Smooth muscle cell (in vitro differentiated cells): ENCODE measurements at regions not wholly inside any gene's neighbourhood (a gene's known extent, or its start where the extent isn't known, plus 50 kb on each side); places are given as distances from the start of the nearest gene placed in this dataset.

Experiments used
- DNase-seq: peaks from one replicate; lab custom pipeline; 2025; ENCODE audit not compliant: unreplicated experiment; lab: John Stamatoyannopoulos, UW
- H2AFZ ChIP-seq: fragments of 200-600 bp; sonication (generic); 2 replicates; pipeline ENCODE4 v1.6.0; 2016; ENCODE audit warnings: antibody characterized with exemption, low read depth, mild to moderate bottlenecking
- H3F3A ChIP-seq: fragments of 200-600 bp; sonication (generic); 2 replicates; pipeline ENCODE4 v1.6.0; 2017; ENCODE audit warnings: antibody characterized with exemption, low read depth
- H3K27ac ChIP-seq: fragments of 200-600 bp; sonication (generic); 2 replicates; pipeline ENCODE4 v1.5.1; 2016; ENCODE audit warnings: low read depth, mild to moderate bottlenecking
- H3K27me3 ChIP-seq: fragments of 200-600 bp; sonication (generic); 2 replicates; pipeline ENCODE4 v1.6.1; 2016; ENCODE audit warnings: low read depth, mild to moderate bottlenecking
- H3K36me3 ChIP-seq: fragments of 200-600 bp; sonication (generic); 2 replicates; pipeline ENCODE4 v1.5.1; 2016; ENCODE audit warnings: low read depth
- H3K4me1 ChIP-seq: fragments of 200-600 bp; sonication (generic); 2 replicates; pipeline ENCODE4 v1.5.1; 2016; ENCODE audit warnings: low read depth
- H3K4me2 ChIP-seq: fragments of 200-600 bp; sonication (generic); 2 replicates; pipeline ENCODE4 v1.6.0; 2016; ENCODE audit warnings: mild to moderate bottlenecking
- H3K4me3 ChIP-seq: fragments of 200-600 bp; sonication (generic); 2 replicates; pipeline ENCODE4 v1.5.1; 2016; ENCODE audit warnings: mild to moderate bottlenecking
- H3K79me2 ChIP-seq: fragments of 200-600 bp; sonication (generic); 2 replicates; pipeline ENCODE4 v1.6.0; 2016; ENCODE audit warnings: low read depth, mild to moderate bottlenecking
- H3K9ac ChIP-seq: fragments of 200-600 bp; sonication (generic); 2 replicates; pipeline ENCODE4 v1.6.0; 2016; ENCODE audit warnings: low read depth
- H3K9me3 ChIP-seq: fragments of 200-600 bp; sonication (generic); replicated peaks from 2 replicates; pipeline ENCODE4 v1.5.1; 2016; ENCODE audit warnings: low read depth
- H4K20me1 ChIP-seq: fragments of 200-600 bp; sonication (generic); 2 replicates; pipeline ENCODE4 v1.6.0; 2016; ENCODE audit warnings: low read depth
- CTCF ChIP-seq: fragments of 200-600 bp; sonication (generic); IDR thresholded peaks from 2 replicates; pipeline ENCODE4 v1.5.1; 2017; ENCODE audit warnings: borderline replicate concordance, mild to moderate bottlenecking, antibody characterized with exemption; ENCODE audit not compliant: insufficient read depth, poor library complexity, severe bottlenecking
- WGBS: methylation state at CpG from one replicate; pipeline ENCODE4 v1.1.7; 2016; ENCODE audit warnings: low lambda C conversion rate; 5-methylcytosine and 5-hydroxymethylcytosine counted together

GRCh38 chr1:188499690-188500089, 1670.9 kb downstream of the PLA2G4A start:
- DNase-seq, result no peak
- WGBS, result 80% methylated on average over 1 of the region's 1 CpG
- Histone ChIP-seq H3K9me3 (no peaks in the 10 kb centered on the region), H3K27ac (no peak overlapping the region), H3F3A (no peaks in the 10 kb centered on the region), H4K20me1 (no peaks in the 10 kb centered on the region), H3K4me2 (no peak overlapping the region), H3K4me1 (no peaks in the 10 kb centered on the region), H3K27me3 (no peaks in the 10 kb centered on the region), H2AFZ (no peak overlapping the region), H3K36me3 (no peaks in the 10 kb centered on the region), H3K9ac (no peak overlapping the region), H3K4me3 (no peak overlapping the region), H3K79me2 (no peaks in the 10 kb centered on the region)
- TF ChIP-seq CTCF, result no peak

- Histone ChIP-seq H3K4me2 (no peak overlapping the region), H3K79me2 (no peaks in the 10 kb centered on the region), H3K4me3 (no peak overlapping the region), H3K9ac (no peak overlapping the region), H3K4me1 (no peaks in the 10 kb centered on the region), H3K27me3 (no peaks in the 10 kb centered on the region), H3K9me3 (no peaks in the 10 kb centered on the region), H2AFZ (no peak overlapping the region), H3K36me3 (no peaks in the 10 kb centered on the region), H4K20me1 (no peaks in the 10 kb centered on the region), H3F3A (no peaks in the 10 kb centered on the region), H3K27ac (no peak overlapping the region)
- DNase-seq, result no peak
- WGBS, result 94% methylated on average over 3 of the region's 3 CpGs
- no peak for TF ChIP-seq CTCF
These were observed 1686.2 kb downstream of the PLA2G4A start for GRCh38 chr1:188514917-188515316.

- H3K27ac ChIP-seq, result no peak overlapping the region
- no peaks in the 10 kb centered on the region for H3K4me1 ChIP-seq
- no peak overlapping the region for H3K4me3 ChIP-seq
- DNase-seq, result no peak
- no peaks in the 10 kb centered on the region for H3K36me3 ChIP-seq
- no peaks in the 10 kb centered on the region for H3K27me3 ChIP-seq
- 91% methylated on average over 1 of the region's 1 CpG for WGBS
- TF ChIP-seq CTCF, result no peak
- no peaks in the 10 kb centered on the region for H4K20me1 ChIP-seq
- no peaks in the 10 kb centered on the region for H3F3A ChIP-seq
- H3K79me2 ChIP-seq, result no peaks in the 10 kb centered on the region
- H3K9ac ChIP-seq, result no peak overlapping the region
- no peak overlapping the region for H2AFZ ChIP-seq
- H3K9me3 ChIP-seq, result no peaks in the 10 kb centered on the region
- no peak overlapping the region for H3K4me2 ChIP-seq
These were observed 1688.4 kb downstream of the PLA2G4A start for GRCh38 chr1:188517139-188517538.

GRCh38 chr1:188551176-188551575, 1722.4 kb downstream of the PLA2G4A start:
- H3K4me1 ChIP-seq, result no peaks in the 10 kb centered on the region
- no peak overlapping the region for H3K4me3 ChIP-seq
- no peaks in the 10 kb centered on the region for H3F3A ChIP-seq
- H4K20me1 ChIP-seq, result no peaks in the 10 kb centered on the region
- H3K27ac ChIP-seq, result no peak overlapping the region
- no peak overlapping the region for H3K4me2 ChIP-seq
- H3K36me3 ChIP-seq, result no peaks in the 10 kb centered on the region
- no peak for DNase-seq
- no peak overlapping the region for H3K9ac ChIP-seq
- no peak for TF ChIP-seq CTCF
- H2AFZ ChIP-seq, result no peak overlapping the region
- H3K27me3 ChIP-seq, result no peaks in the 10 kb centered on the region
- WGBS, result 65% methylated on average over 4 of the region's 4 CpGs
- H3K79me2 ChIP-seq, result no peaks in the 10 kb centered on the region
- no peaks in the 10 kb centered on the region for H3K9me3 ChIP-seq
